Adrenal gland (tissue), 9 donors: ENCODE measurements at regions not wholly inside any gene's neighbourhood (a gene's known extent, or its start where the extent isn't known, plus 50 kb on each side); places are given as distances from the start of the nearest gene placed in this dataset.

ENCODE experiments used
- DNase-seq, 7 donors: peaks; one replicate each; pipeline ENCODE4 v3.0.0-alpha.2; 2019 to 2020
- H3K27ac ChIP-seq, 5 donors: fragments of 200-600 bp; sonication (generic) in 4 of 5; 1 replicate in 3 of 5; 2 replicates in 2 of 5; pipeline versions ENCODE4 v1.5.1 to v1.8.0; 2016 to 2020; ENCODE audit warnings: mild to moderate bottlenecking in 1 of 5
- H3K27me3 ChIP-seq: fragments of 200-600 bp; 2 replicates; pipeline ENCODE4 v1.8.0; 2021
- H3K36me3 ChIP-seq, 2 donors: fragments of 200-600 bp; replicated peaks in 1 of 2; 1 replicate in 1 of 2; 2 replicates in 1 of 2; pipeline versions ENCODE4 v1.5.1 to v1.8.0; 2018 to 2022
- H3K4me1 ChIP-seq, 2 donors: fragments of 200-600 bp; replicated peaks in 1 of 2; 1 replicate in 1 of 2; 2 replicates in 1 of 2; pipeline versions ENCODE4 v1.5.1 to v1.8.0; 2018 to 2021
- H3K4me3 ChIP-seq, 4 donors: fragments of 200-600 bp; sonication (generic) in 3 of 4; one replicate each; pipeline ENCODE4 v1.5.1; 2016 to 2018
- H3K9me3 ChIP-seq, 3 donors: fragments of 200-600 bp; sonication (generic) in 1 of 3; replicated peaks in 1 of 3; 1 replicate in 2 of 3; 2 replicates in 1 of 3; pipeline versions ENCODE4 v1.5.1 to v1.8.0; 2016 to 2021
- POLR2A ChIP-seq, 2 donors: fragments of 450-650 bp; IDR thresholded peaks; one replicate each; pipeline ENCODE4 v1.6.1; 2017; ENCODE audit warnings: antibody characterized with exemption in 2 of 2, mild to moderate bottlenecking in 2 of 2, moderate library complexity in 1 of 2
- WGBS, 4 donors: extraction: QIAGEN DNeasy Blood & Tissue Kit in 2 of 4; methylation state at CpG; one replicate each; pipeline versions ENCODE4 v1.1.5 to v1.1.7; 2013 to 2017; 5-methylcytosine and 5-hydroxymethylcytosine counted together
- intact Hi-C, 2 donors: fragments of 100-400 bp; cut with DNase I; formaldehyde crosslinking; loops; one replicate each; pipeline versions ENCODE4 v1.14.1 to v1.15.0; 2022 to 2023
- TF ChIP-seq, protein P1 (sequence below), 6 experiments: fragments of 450-650 bp in 4 of 6; fragments of 200-600 bp in 2 of 6; sonication (generic) in 1 of 6; IDR thresholded peaks; 1 replicate in 5 of 6; 2 replicates in 1 of 6; pipeline versions ENCODE4 v1.5.1 to v1.8.0; 2016 to 2021; ENCODE audit warnings: antibody characterized with exemption in 6 of 6, mild to moderate bottlenecking in 2 of 6, moderate library complexity in 1 of 6
- donor health status: healthy with polysubstance abuse.
- donor health status: Bipolar disorder and iron deficiency.
- donor health status: DM: yes; HTN: yes; CAD: no.
- donor health status: DM: no; HTN: no; CAD: no.
- donor health status: DM: no; HTN: no; CAD: no.

DNA sequence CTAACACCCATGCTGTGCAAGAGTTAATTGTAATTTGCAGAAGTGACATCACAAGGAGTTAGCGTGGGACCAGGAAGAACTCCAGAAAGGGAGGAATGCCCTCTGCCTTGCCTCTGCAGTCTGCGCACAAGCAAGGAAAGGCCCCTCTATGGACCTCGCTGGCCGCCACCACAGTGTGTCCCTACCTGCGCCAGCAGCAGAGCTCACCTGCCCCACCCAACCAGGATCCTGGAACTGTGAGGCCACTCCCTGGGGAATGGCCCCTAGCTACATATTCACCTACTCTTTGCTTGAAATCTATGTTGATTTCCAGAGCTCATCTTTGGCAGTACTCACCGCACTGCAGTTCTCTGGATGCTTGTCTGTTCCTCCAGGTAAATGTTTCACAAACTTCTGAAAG lies 72.0 kb upstream of the MTNR1B start:
- no peak for DNase-seq
- TF ChIP-seq POLR2A (IDR thresholded peaks at IDR 0.05): no peak
- TF ChIP-seq, protein P1, sequence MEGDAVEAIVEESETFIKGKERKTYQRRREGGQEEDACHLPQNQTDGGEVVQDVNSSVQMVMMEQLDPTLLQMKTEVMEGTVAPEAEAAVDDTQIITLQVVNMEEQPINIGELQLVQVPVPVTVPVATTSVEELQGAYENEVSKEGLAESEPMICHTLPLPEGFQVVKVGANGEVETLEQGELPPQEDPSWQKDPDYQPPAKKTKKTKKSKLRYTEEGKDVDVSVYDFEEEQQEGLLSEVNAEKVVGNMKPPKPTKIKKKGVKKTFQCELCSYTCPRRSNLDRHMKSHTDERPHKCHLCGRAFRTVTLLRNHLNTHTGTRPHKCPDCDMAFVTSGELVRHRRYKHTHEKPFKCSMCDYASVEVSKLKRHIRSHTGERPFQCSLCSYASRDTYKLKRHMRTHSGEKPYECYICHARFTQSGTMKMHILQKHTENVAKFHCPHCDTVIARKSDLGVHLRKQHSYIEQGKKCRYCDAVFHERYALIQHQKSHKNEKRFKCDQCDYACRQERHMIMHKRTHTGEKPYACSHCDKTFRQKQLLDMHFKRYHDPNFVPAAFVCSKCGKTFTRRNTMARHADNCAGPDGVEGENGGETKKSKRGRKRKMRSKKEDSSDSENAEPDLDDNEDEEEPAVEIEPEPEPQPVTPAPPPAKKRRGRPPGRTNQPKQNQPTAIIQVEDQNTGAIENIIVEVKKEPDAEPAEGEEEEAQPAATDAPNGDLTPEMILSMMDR (IDR thresholded peaks at IDR 0.05): no peak
- no peaks in the 10 kb centered on the region for H3K9me3 ChIP-seq
- H3K27me3 ChIP-seq: no peaks in the 10 kb centered on the region
- intact Hi-C loops: no loop called here
- WGBS, 4 donors: 85 to 93% (median 90%) methylated on average over 4 to 6 of the region's 6 CpGs
- no peaks in the 10 kb centered on the region for H3K4me1 ChIP-seq
- H3K36me3 ChIP-seq: no peaks in the 10 kb centered on the region
- H3K27ac ChIP-seq: no peak overlapping the region
- H3K4me3 ChIP-seq: no peak overlapping the region

GRCh38 chr11:92902417-92902816 lies 67.0 kb upstream of the MTNR1B start:
- WGBS, 4 donors: 48 to 72% (median 63%) methylated on average over 1 of the region's 1 CpG
- H3K36me3 ChIP-seq: no peaks in the 10 kb centered on the region
- TF ChIP-seq, protein P1 (IDR thresholded peaks at IDR 0.05): no peak
- TF ChIP-seq POLR2A (IDR thresholded peaks at IDR 0.05): no peak
- no peak overlapping the region for H3K4me3 ChIP-seq
- intact Hi-C loops: no loop called here
- no peaks in the 10 kb centered on the region for H3K4me1 ChIP-seq
- H3K27me3 ChIP-seq: no peaks in the 10 kb centered on the region
- no peak overlapping the region for H3K27ac ChIP-seq
- no peaks in the 10 kb centered on the region for H3K9me3 ChIP-seq
- no peak for DNase-seq

- no peaks in the 10 kb centered on the region for H3K9me3 ChIP-seq
Measured at GRCh38 chr11:92907671-92908070, 61.8 kb upstream of the MTNR1B start.

GRCh38 chr11:92909214-92909613 lies 60.2 kb upstream of the MTNR1B start:
- no peaks in the 10 kb centered on the region for H3K27me3 ChIP-seq
- no peak for DNase-seq
- 84 to 91% (median 87%) methylated on average over 4 to 5 of the region's 5 CpGs for WGBS, 4 donors
- H3K27ac ChIP-seq: no peak overlapping the region
- intact Hi-C loops: no loop called here
- no peak overlapping the region for H3K4me3 ChIP-seq
- H3K4me1 ChIP-seq: no peaks in the 10 kb centered on the region
- no peak for TF ChIP-seq POLR2A (IDR thresholded peaks at IDR 0.05)
- TF ChIP-seq, protein P1 (IDR thresholded peaks at IDR 0.05): no peak
- no peaks in the 10 kb centered on the region for H3K36me3 ChIP-seq
- H3K9me3 ChIP-seq: no peaks in the 10 kb centered on the region

More at GRCh38 chr11:92907671-92908070, 61.8 kb upstream of the MTNR1B start:
- Histone ChIP-seq H3K36me3 (no peaks in the 10 kb centered on the region), H3K4me1 (no peaks in the 10 kb centered on the region), H3K27me3 (no peaks in the 10 kb centered on the region), H3K27ac (no peak overlapping the region), H3K4me3 (no peak overlapping the region)
- TF ChIP-seq, protein P1 (IDR thresholded peaks at IDR 0.05): no peak
- no peak for TF ChIP-seq POLR2A (IDR thresholded peaks at IDR 0.05)
- DNase-seq: no peak
- intact Hi-C loops: no loop called here
- 69 to 72% (median 69%) methylated on average over 4 of the region's 4 CpGs for WGBS, 4 donors
